ENCODE measurements at regions not wholly inside any gene's neighbourhood (a gene's known extent, or its start where the extent isn't known, plus 50 kb on each side); places are given as distances from the start of the nearest gene placed in this dataset.

- no peak for TF ChIP-seq EZH2phosphoT487 (IDR thresholded peaks at IDR 0.05; ENCODE audit: low read depth)
- TF ChIP-seq, protein P1, sequence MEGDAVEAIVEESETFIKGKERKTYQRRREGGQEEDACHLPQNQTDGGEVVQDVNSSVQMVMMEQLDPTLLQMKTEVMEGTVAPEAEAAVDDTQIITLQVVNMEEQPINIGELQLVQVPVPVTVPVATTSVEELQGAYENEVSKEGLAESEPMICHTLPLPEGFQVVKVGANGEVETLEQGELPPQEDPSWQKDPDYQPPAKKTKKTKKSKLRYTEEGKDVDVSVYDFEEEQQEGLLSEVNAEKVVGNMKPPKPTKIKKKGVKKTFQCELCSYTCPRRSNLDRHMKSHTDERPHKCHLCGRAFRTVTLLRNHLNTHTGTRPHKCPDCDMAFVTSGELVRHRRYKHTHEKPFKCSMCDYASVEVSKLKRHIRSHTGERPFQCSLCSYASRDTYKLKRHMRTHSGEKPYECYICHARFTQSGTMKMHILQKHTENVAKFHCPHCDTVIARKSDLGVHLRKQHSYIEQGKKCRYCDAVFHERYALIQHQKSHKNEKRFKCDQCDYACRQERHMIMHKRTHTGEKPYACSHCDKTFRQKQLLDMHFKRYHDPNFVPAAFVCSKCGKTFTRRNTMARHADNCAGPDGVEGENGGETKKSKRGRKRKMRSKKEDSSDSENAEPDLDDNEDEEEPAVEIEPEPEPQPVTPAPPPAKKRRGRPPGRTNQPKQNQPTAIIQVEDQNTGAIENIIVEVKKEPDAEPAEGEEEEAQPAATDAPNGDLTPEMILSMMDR (IDR thresholded peaks at IDR 0.05; ENCODE audit: low read depth, low read length), result no peak
Observed at GRCh38 chr12:77116277-77116676, 50.9 kb upstream of the E2F7 start.
